ENCODE measurements at regions not wholly inside any gene's neighbourhood (a gene's known extent, or its start where the extent isn't known, plus 50 kb on each side); places are given as distances from the start of the nearest gene placed in this dataset.
"Not testable (repeated sequence)": the region's sequence is repeated elsewhere in the genome, so short reads cannot be mapped to it uniquely, and the experiment has no call there.

GRCh38 chr7:56697058-56697457 lies 435.2 kb downstream of the ZNF479 start:
- H4K8ac ChIP-seq (ENCODE audit: low read depth, low read length); H3K9ac ChIP-seq (ENCODE audit: low read length); H3K4ac ChIP-seq (ENCODE audit: low read depth, low read length); H2BK5ac ChIP-seq (ENCODE audit: low read length); H2BK15ac ChIP-seq (replicated peaks; ENCODE audit: low read depth); H3K36me3 ChIP-seq (ENCODE audit: control insufficient read depth, insufficient read depth, low read length); H3K4me1 ChIP-seq (ENCODE audit: control insufficient read depth, low read depth, low read length); H4K5ac ChIP-seq (ENCODE audit: low read length); H3K4me2 ChIP-seq (ENCODE audit: low read length); H3K23ac ChIP-seq (ENCODE audit: low read length); H3K18ac ChIP-seq (ENCODE audit: low read length); H3K27me3 ChIP-seq (ENCODE audit: insufficient read depth, low read length, poor library complexity); H3K56ac ChIP-seq (ENCODE audit: low read length); H3K79me2 ChIP-seq (ENCODE audit: control insufficient read depth, insufficient read depth, low read length); DNase-seq; H2BK120ac ChIP-seq (ENCODE audit: low read depth, low read length); H3K27ac ChIP-seq (ENCODE audit: low read depth, low read length); H3K4me3 ChIP-seq (ENCODE audit: low read length); H3K79me1 ChIP-seq (ENCODE audit: low read length); H2AK5ac ChIP-seq (ENCODE audit: low read length): not testable (repeated sequence)

- Histone ChIP-seq H3K79me1 (ENCODE audit: low read length) (no peaks in the 10 kb centered on the region), H3K18ac (ENCODE audit: low read length) (no peak overlapping the region), H3K36me3 (ENCODE audit: control insufficient read depth, insufficient read depth, low read length) (no peaks in the 10 kb centered on the region), H3K27ac (ENCODE audit: low read depth, low read length) (no peak overlapping the region), H3K4me3 (ENCODE audit: low read length) (no peak overlapping the region), H3K79me2 (ENCODE audit: control insufficient read depth, insufficient read depth, low read length) (no peaks in the 10 kb centered on the region), H4K8ac (ENCODE audit: low read depth, low read length) (no peak overlapping the region), H2BK5ac (ENCODE audit: low read length) (no peak overlapping the region), H4K5ac (ENCODE audit: low read length) (no peak overlapping the region), H3K56ac (ENCODE audit: low read length) (no peak overlapping the region), H3K23ac (ENCODE audit: low read length) (no peak overlapping the region), H3K4ac (ENCODE audit: low read depth, low read length) (no peak overlapping the region), H2BK120ac (ENCODE audit: low read depth, low read length) (no peak overlapping the region), H3K4me1 (ENCODE audit: control insufficient read depth, low read depth, low read length) (no peaks in the 10 kb centered on the region), H2AK5ac (ENCODE audit: low read length) (no peak overlapping the region), H3K4me2 (ENCODE audit: low read length) (no peak overlapping the region), H3K27me3 (ENCODE audit: insufficient read depth, low read length, poor library complexity) (no peaks in the 10 kb centered on the region), H3K9ac (ENCODE audit: low read length) (no peak overlapping the region), H2BK15ac (replicated peaks; ENCODE audit: low read depth) (no peak overlapping the region)
- no CpG with 5 or more reads among the region's 5 CpGs for WGBS (ENCODE audit: extremely low coverage, insufficient coverage, low lambda C conversion rate)
- no peak for DNase-seq
Measured at GRCh38 chr7:56686276-56686859, 445.9 kb downstream of the ZNF479 start.

DNA sequence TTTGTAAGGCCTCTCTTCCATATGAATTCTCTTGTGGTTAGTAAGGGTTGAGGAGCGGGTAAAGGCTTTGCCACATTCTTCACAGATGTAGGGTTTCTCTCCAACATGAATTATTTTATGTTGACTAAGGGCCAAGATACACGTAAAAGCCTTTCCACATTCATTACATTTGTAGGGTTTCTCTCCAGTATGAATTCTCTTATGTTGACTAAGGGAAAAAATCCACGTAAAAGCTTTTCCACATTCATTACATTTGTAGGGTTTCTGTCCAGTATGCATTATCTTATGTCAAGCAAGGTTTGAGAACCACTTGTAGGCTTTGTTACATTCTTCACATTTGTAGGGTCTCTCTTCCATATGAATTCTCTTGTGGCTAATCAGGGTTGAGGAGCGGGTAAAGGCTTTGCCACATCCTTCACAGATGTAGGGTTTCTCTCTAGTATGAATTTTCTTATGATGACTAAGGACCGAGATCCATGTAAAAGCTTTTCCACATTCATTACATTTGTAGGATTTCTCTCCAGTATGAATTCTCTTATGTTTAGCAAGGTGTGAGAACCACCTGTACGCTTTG lies 493.0 kb downstream of the ZNF479 start:
- Histone ChIP-seq H3K23ac (ENCODE audit: low read length) (no peak overlapping the region), H2AK5ac (ENCODE audit: low read length) (no peak overlapping the region), H3K79me1 (ENCODE audit: low read length) (no peaks in the 10 kb centered on the region), H2BK120ac (ENCODE audit: low read depth, low read length) (no peak overlapping the region), H3K27me3 (ENCODE audit: insufficient read depth, low read length, poor library complexity) (no peaks in the 10 kb centered on the region), H3K56ac (ENCODE audit: low read length) (no peak overlapping the region), H3K27ac (ENCODE audit: low read depth, low read length) (no peak overlapping the region), H3K4ac (ENCODE audit: low read depth, low read length) (no peak overlapping the region), H2BK15ac (replicated peaks; ENCODE audit: low read depth) (no peak overlapping the region), H4K5ac (ENCODE audit: low read length) (no peak overlapping the region), H3K4me2 (ENCODE audit: low read length) (no peak overlapping the region), H2BK5ac (ENCODE audit: low read length) (no peak overlapping the region), H3K4me3 (ENCODE audit: low read length) (no peak overlapping the region), H3K9ac (ENCODE audit: low read length) (no peak overlapping the region), H4K8ac (ENCODE audit: low read depth, low read length) (no peak overlapping the region), H3K36me3 (ENCODE audit: control insufficient read depth, insufficient read depth, low read length) (no peaks in the 10 kb centered on the region), H3K18ac (ENCODE audit: low read length) (no peak overlapping the region), H3K79me2 (ENCODE audit: control insufficient read depth, insufficient read depth, low read length) (no peaks in the 10 kb centered on the region), H3K4me1 (ENCODE audit: control insufficient read depth, low read depth, low read length) (no peaks in the 10 kb centered on the region)
- no peak for DNase-seq
- no CpG with 5 or more reads among the region's 6 CpGs for WGBS (ENCODE audit: extremely low coverage, insufficient coverage, low lambda C conversion rate)

DNA sequence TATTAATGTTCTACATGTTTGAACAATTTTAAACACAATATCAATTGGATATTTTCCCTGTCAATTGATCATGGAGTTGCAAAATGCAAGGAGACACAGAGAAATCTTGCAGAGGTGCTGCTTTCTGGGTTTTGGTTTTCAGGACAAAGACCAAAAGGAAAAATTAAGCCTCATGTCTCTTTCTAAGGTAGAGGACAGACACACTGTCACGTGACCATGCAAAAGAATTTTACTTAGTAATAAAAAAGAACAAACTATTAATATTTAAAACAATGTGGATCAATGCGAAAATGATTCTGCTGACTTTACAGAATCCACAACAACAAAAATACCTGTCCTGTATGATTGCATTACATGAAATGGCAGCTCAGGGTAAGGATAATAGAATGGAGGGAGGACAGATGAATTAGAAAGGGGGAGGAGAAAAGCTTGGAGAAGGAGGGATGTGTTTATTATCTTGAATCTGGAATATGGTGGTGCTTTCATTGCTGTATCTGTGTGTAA lies 493.7 kb upstream of the NUPR2 start:
- DNase-seq, result no peak
- Histone ChIP-seq H3K27ac (ENCODE audit: low read depth, low read length) (no peak overlapping the region), H4K5ac (ENCODE audit: low read length) (no peak overlapping the region), H3K79me1 (ENCODE audit: low read length) (no peaks in the 10 kb centered on the region), H2BK15ac (replicated peaks; ENCODE audit: low read depth) (no peak overlapping the region), H4K8ac (ENCODE audit: low read depth, low read length) (no peak overlapping the region), H3K9ac (ENCODE audit: low read length) (no peak overlapping the region), H3K18ac (ENCODE audit: low read length) (no peak overlapping the region), H3K4me3 (ENCODE audit: low read length) (no peak overlapping the region), H3K4me1 (ENCODE audit: control insufficient read depth, low read depth, low read length) (no peaks in the 10 kb centered on the region), H3K27me3 (ENCODE audit: insufficient read depth, low read length, poor library complexity) (no peaks in the 10 kb centered on the region), H3K79me2 (ENCODE audit: control insufficient read depth, insufficient read depth, low read length) (no peaks in the 10 kb centered on the region), H3K36me3 (ENCODE audit: control insufficient read depth, insufficient read depth, low read length) (no peaks in the 10 kb centered on the region), H3K4me2 (ENCODE audit: low read length) (no peak overlapping the region), H3K23ac (ENCODE audit: low read length) (no peak overlapping the region), H2BK5ac (ENCODE audit: low read length) (no peak overlapping the region), H3K56ac (ENCODE audit: low read length) (no peak overlapping the region), H3K4ac (ENCODE audit: low read depth, low read length) (no peak overlapping the region), H2BK120ac (ENCODE audit: low read depth, low read length) (no peak overlapping the region), H2AK5ac (ENCODE audit: low read length) (no peak overlapping the region)
- no CpG with 5 or more reads among the region's 2 CpGs for WGBS (ENCODE audit: extremely low coverage, insufficient coverage, low lambda C conversion rate)

GRCh38 chr7:56605146-56605545 lies 488.9 kb upstream of the NUPR2 start:
- Histone ChIP-seq H3K27ac (ENCODE audit: low read depth, low read length) (no peak overlapping the region), H3K18ac (ENCODE audit: low read length) (no peak overlapping the region), H3K4ac (ENCODE audit: low read depth, low read length) (no peak overlapping the region), H3K79me2 (ENCODE audit: control insufficient read depth, insufficient read depth, low read length) (no peaks in the 10 kb centered on the region), H2BK120ac (ENCODE audit: low read depth, low read length) (no peak overlapping the region), H3K56ac (ENCODE audit: low read length) (no peak overlapping the region), H3K4me1 (ENCODE audit: control insufficient read depth, low read depth, low read length) (no peaks in the 10 kb centered on the region), H2BK5ac (ENCODE audit: low read length) (no peak overlapping the region), H2AK5ac (ENCODE audit: low read length) (no peak overlapping the region), H3K27me3 (ENCODE audit: insufficient read depth, low read length, poor library complexity) (no peaks in the 10 kb centered on the region), H4K5ac (ENCODE audit: low read length) (no peak overlapping the region), H3K9ac (ENCODE audit: low read length) (no peak overlapping the region), H3K4me3 (ENCODE audit: low read length) (no peak overlapping the region), H3K4me2 (ENCODE audit: low read length) (no peak overlapping the region), H4K8ac (ENCODE audit: low read depth, low read length) (no peak overlapping the region), H3K79me1 (ENCODE audit: low read length) (no peaks in the 10 kb centered on the region), H2BK15ac (replicated peaks; ENCODE audit: low read depth) (no peak overlapping the region), H3K23ac (ENCODE audit: low read length) (no peak overlapping the region), H3K36me3 (ENCODE audit: control insufficient read depth, insufficient read depth, low read length) (no peaks in the 10 kb centered on the region)
- DNase-seq, result no peak
- no CpG with 5 or more reads among the region's 19 CpGs for WGBS (ENCODE audit: extremely low coverage, insufficient coverage, low lambda C conversion rate)

DNA sequence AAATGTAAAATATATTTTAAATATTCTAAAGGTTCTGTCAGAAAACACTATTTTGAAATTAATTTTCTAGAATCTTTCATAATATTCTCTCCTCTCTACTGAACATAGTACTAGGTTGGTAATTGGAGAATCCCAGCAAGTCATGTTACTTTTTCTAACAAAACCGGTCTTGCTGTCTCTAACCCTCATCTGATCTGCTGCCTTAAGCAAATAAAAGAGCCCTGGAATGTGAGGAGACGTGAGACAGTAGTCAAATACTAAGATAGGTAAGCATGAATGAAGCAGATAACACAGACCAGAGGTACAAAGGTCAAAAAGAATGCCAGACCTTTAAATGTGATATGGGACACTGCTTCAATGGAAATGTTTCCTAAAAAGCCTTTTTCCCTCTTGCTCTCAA lies 462.4 kb upstream of the NUPR2 start:
- Histone ChIP-seq H3K36me3 (ENCODE audit: control insufficient read depth, insufficient read depth, low read length) (no peaks in the 10 kb centered on the region), H3K23ac (ENCODE audit: low read length) (no peak overlapping the region), H4K5ac (ENCODE audit: low read length) (no peak overlapping the region), H3K9ac (ENCODE audit: low read length) (no peak overlapping the region), H2BK15ac (replicated peaks; ENCODE audit: low read depth) (no peak overlapping the region), H3K4ac (ENCODE audit: low read depth, low read length) (no peak overlapping the region), H4K8ac (ENCODE audit: low read depth, low read length) (no peak overlapping the region), H3K18ac (ENCODE audit: low read length) (no peak overlapping the region), H3K79me1 (ENCODE audit: low read length) (no peaks in the 10 kb centered on the region), H2AK5ac (ENCODE audit: low read length) (no peak overlapping the region), H3K4me1 (ENCODE audit: control insufficient read depth, low read depth, low read length) (no peaks in the 10 kb centered on the region), H3K4me2 (ENCODE audit: low read length) (no peak overlapping the region), H2BK120ac (ENCODE audit: low read depth, low read length) (no peak overlapping the region), H3K27ac (ENCODE audit: low read depth, low read length) (no peak overlapping the region), H3K79me2 (ENCODE audit: control insufficient read depth, insufficient read depth, low read length) (no peaks in the 10 kb centered on the region), H3K4me3 (ENCODE audit: low read length) (no peak overlapping the region), H2BK5ac (ENCODE audit: low read length) (no peak overlapping the region), H3K56ac (ENCODE audit: low read length) (no peak overlapping the region), H3K27me3 (ENCODE audit: insufficient read depth, low read length, poor library complexity) (no peaks in the 10 kb centered on the region)
- no peak for DNase-seq
- WGBS (ENCODE audit: extremely low coverage, insufficient coverage, low lambda C conversion rate), result no CpG with 5 or more reads among the region's 2 CpGs

Data from mesendoderm (in vitro differentiated cells).